Astrocyte (in vitro differentiated cells and primary cell): ENCODE measurements at regions not wholly inside any gene's neighbourhood (a gene's known extent, or its start where the extent isn't known, plus 50 kb on each side); places are given as distances from the start of the nearest gene placed in this dataset.

ENCODE experiments used
- DNase-seq: peaks from one replicate; pipeline ENCODE4 v3.0.0-alpha.2; 2010; ENCODE audit warnings: low read depth
- FAIRE-seq: peaks from 2 replicates; lab custom pipeline; 2011; peaks lifted over from hg19 to GRCh38; lab: Jason Lieb, UNC
- H2AFZ ChIP-seq: 2 replicates; pipeline ENCODE4 v1.6.0; 2012; ENCODE audit warnings: low read depth, low read length, inconsistent platforms
- H3K27ac ChIP-seq: 2 replicates; pipeline ENCODE4 v1.5.1; 2011; ENCODE audit warnings: low read depth, low read length, inconsistent platforms
- H3K27me3 ChIP-seq: 2 replicates; pipeline ENCODE4 v1.6.0; 2011; ENCODE audit warnings: low read length, inconsistent platforms; ENCODE audit not compliant: insufficient read depth
- H3K36me3 ChIP-seq: 2 replicates; pipeline ENCODE4 v1.5.1; 2011; ENCODE audit warnings: low read length, inconsistent platforms; ENCODE audit not compliant: insufficient read depth
- H3K4me1 ChIP-seq: 2 replicates; pipeline ENCODE4 v1.5.1; 2011; ENCODE audit warnings: low read length, inconsistent platforms; ENCODE audit not compliant: insufficient read depth
- H3K4me2 ChIP-seq: 2 replicates; pipeline ENCODE4 v1.6.0; 2012; ENCODE audit warnings: low read length, inconsistent platforms
- H3K4me3 ChIP-seq: 2 replicates; pipeline ENCODE4 v1.5.1; 2011; ENCODE audit warnings: low read depth, mild to moderate bottlenecking, low read length, inconsistent platforms; ENCODE audit not compliant: insufficient read depth
- H3K79me2 ChIP-seq: 2 replicates; pipeline ENCODE4 v1.6.0; 2012; ENCODE audit warnings: mild to moderate bottlenecking, low read length, inconsistent platforms; ENCODE audit not compliant: insufficient read depth
- H3K9ac ChIP-seq: 2 replicates; pipeline ENCODE4 v1.6.0; 2012; ENCODE audit warnings: mild to moderate bottlenecking, low read length, inconsistent platforms
- H3K9me3 ChIP-seq: 2 replicates; pipeline ENCODE4 v1.5.1; 2012; ENCODE audit warnings: low read depth, mild to moderate bottlenecking, low read length, inconsistent platforms; ENCODE audit not compliant: insufficient read depth
- H4K20me1 ChIP-seq: 2 replicates; pipeline ENCODE4 v1.6.0; 2012; ENCODE audit warnings: low read length, inconsistent platforms; ENCODE audit not compliant: insufficient read depth
- H3K27ac Mint-ChIP-seq: one replicate; pipeline ENCODE4 v1.8.0; 2021; ENCODE audit warnings: mild to moderate bottlenecking, mixed read lengths; ENCODE audit not compliant: unreplicated experiment
- H3K27me3 Mint-ChIP-seq: one replicate; pipeline ENCODE4 v1.8.0; 2021; ENCODE audit warnings: low read depth, mixed read lengths; ENCODE audit not compliant: unreplicated experiment
- H3K36me3 Mint-ChIP-seq: one replicate; pipeline ENCODE4 v1.8.0; 2021; ENCODE audit warnings: low read depth, mixed read lengths; ENCODE audit not compliant: unreplicated experiment
- H3K4me1 Mint-ChIP-seq: one replicate; pipeline ENCODE4 v1.8.0; 2021; ENCODE audit warnings: low read depth, mixed read lengths; ENCODE audit not compliant: unreplicated experiment
- H3K4me3 Mint-ChIP-seq: one replicate; pipeline ENCODE4 v1.8.0; 2021; ENCODE audit warnings: mild to moderate bottlenecking, moderate library complexity, mixed read lengths; ENCODE audit not compliant: unreplicated experiment
- H3K9me3 Mint-ChIP-seq: one replicate; pipeline ENCODE4 v1.8.0; 2021; ENCODE audit warnings: mild to moderate bottlenecking, mixed read lengths; ENCODE audit not compliant: unreplicated experiment
- EZH2 ChIP-seq: IDR thresholded peaks from 2 replicates; pipeline ENCODE4 v1.6.1; 2012; ENCODE audit warnings: mild to moderate bottlenecking, low read length, inconsistent platforms; ENCODE audit not compliant: insufficient read depth
- TF ChIP-seq, protein P1 (sequence below): IDR thresholded peaks from 2 replicates; pipeline ENCODE4 v1.5.1; 2011; ENCODE audit warnings: low read depth, mild to moderate bottlenecking, inconsistent platforms, low read length, moderate library complexity; ENCODE audit not compliant: insufficient read depth

- Histone ChIP-seq H4K20me1 (no peaks in the 10 kb centered on the region), H3K36me3 (no peaks in the 10 kb centered on the region), H3K4me1 (no peaks in the 10 kb centered on the region), H3K9me3 (no peaks in the 10 kb centered on the region), H3K27ac (no peak overlapping the region), H3K79me2 (no peaks in the 10 kb centered on the region), H2AFZ (no peak overlapping the region), H3K4me2 (no peak overlapping the region), H3K9ac (no peak overlapping the region), H3K4me3 (no peak overlapping the region), H3K27me3 (no peaks in the 10 kb centered on the region)
- no peaks in the 10 kb centered on the region for H3K36me3 Mint-ChIP-seq
- DNase-seq, result no peak
- H3K27me3 Mint-ChIP-seq, result no peaks in the 10 kb centered on the region
- H3K9me3 Mint-ChIP-seq, result peaks cover 2% of the 10 kb centered on the region
- no peak overlapping the region for H3K27ac Mint-ChIP-seq
- TF ChIP-seq, protein P1, sequence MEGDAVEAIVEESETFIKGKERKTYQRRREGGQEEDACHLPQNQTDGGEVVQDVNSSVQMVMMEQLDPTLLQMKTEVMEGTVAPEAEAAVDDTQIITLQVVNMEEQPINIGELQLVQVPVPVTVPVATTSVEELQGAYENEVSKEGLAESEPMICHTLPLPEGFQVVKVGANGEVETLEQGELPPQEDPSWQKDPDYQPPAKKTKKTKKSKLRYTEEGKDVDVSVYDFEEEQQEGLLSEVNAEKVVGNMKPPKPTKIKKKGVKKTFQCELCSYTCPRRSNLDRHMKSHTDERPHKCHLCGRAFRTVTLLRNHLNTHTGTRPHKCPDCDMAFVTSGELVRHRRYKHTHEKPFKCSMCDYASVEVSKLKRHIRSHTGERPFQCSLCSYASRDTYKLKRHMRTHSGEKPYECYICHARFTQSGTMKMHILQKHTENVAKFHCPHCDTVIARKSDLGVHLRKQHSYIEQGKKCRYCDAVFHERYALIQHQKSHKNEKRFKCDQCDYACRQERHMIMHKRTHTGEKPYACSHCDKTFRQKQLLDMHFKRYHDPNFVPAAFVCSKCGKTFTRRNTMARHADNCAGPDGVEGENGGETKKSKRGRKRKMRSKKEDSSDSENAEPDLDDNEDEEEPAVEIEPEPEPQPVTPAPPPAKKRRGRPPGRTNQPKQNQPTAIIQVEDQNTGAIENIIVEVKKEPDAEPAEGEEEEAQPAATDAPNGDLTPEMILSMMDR, result no peak
- TF ChIP-seq EZH2, result no peak
- no peak overlapping the region for H3K4me3 Mint-ChIP-seq
- FAIRE-seq, result no peak
- H3K4me1 Mint-ChIP-seq, result no peaks in the 10 kb centered on the region
These were observed 126.9 kb downstream of the IPMK start for GRCh38 chr10:58140691-58141347.

GRCh38 chr10:58140054-58140453 lies 127.6 kb downstream of the IPMK start:
- no peaks in the 10 kb centered on the region for H3K9me3 ChIP-seq
- H3K27ac ChIP-seq, result no peak overlapping the region
- no peak overlapping the region for H3K4me3 Mint-ChIP-seq
- no peaks in the 10 kb centered on the region for H3K79me2 ChIP-seq
- no peak overlapping the region for H2AFZ ChIP-seq
- TF ChIP-seq, protein P1, result no peak
- no peak for TF ChIP-seq EZH2
- FAIRE-seq (no peak), DNase-seq (no peak)
- no peak overlapping the region for H3K4me3 ChIP-seq
- no peak overlapping the region for H3K9ac ChIP-seq
- no peak overlapping the region for H3K27ac Mint-ChIP-seq
- no peaks in the 10 kb centered on the region for H3K4me1 Mint-ChIP-seq
- no peaks in the 10 kb centered on the region for H3K4me1 ChIP-seq
- H3K27me3 ChIP-seq, result no peaks in the 10 kb centered on the region
- no peaks in the 10 kb centered on the region for H3K36me3 Mint-ChIP-seq
- no peaks in the 10 kb centered on the region for H3K27me3 Mint-ChIP-seq
- H3K36me3 ChIP-seq, result no peaks in the 10 kb centered on the region
- H4K20me1 ChIP-seq, result no peaks in the 10 kb centered on the region
- H3K9me3 Mint-ChIP-seq, result peaks cover 2% of the 10 kb centered on the region
- H3K4me2 ChIP-seq, result no peak overlapping the region

DNA sequence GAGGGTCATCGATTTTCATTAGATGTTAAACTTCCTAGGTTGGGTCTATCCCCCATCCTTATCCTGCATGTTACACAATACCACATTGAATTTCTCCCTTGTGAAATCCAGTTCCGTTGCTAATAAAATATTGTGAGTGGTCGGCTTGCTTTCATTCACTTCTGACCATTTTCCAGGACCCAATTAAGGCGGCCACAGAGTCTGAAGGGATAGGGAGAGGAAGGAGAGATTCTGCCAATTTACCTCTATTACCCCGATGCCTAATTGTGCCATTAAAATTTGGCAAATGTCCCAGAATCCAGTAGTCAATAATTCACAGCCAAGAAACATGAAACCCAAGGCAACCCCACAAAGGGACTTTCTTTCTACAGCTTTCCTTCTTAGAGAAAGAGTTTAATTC lies 129.9 kb downstream of the IPMK start:
- H3K9me3 ChIP-seq, result no peaks in the 10 kb centered on the region
- FAIRE-seq, result no peak
- Mint-ChIP-seq H3K4me1 (no peaks in the 10 kb centered on the region), H3K9me3 (peaks cover 2% of the 10 kb centered on the region), H3K4me3 (no peak overlapping the region), H3K27me3 (no peaks in the 10 kb centered on the region), H3K36me3 (no peaks in the 10 kb centered on the region), H3K27ac (no peak overlapping the region)
- H3K4me3 ChIP-seq, result no peak overlapping the region
- H2AFZ ChIP-seq, result no peak overlapping the region
- H4K20me1 ChIP-seq, result no peaks in the 10 kb centered on the region
- TF ChIP-seq, protein P1, result no peak
- no peak for TF ChIP-seq EZH2
- no peak overlapping the region for H3K9ac ChIP-seq
- H3K4me1 ChIP-seq, result no peaks in the 10 kb centered on the region
- H3K79me2 ChIP-seq, result no peaks in the 10 kb centered on the region
- H3K27ac ChIP-seq, result no peak overlapping the region
- no peaks in the 10 kb centered on the region for H3K36me3 ChIP-seq
- no peak for DNase-seq
- no peaks in the 10 kb centered on the region for H3K27me3 ChIP-seq
- no peak overlapping the region for H3K4me2 ChIP-seq
